HEK293 (cell line): ENCODE measurements at regions not wholly inside any gene's neighbourhood (a gene's known extent, or its start where the extent isn't known, plus 50 kb on each side); places are given as distances from the start of the nearest gene placed in this dataset.

ENCODE experiments used
- CTCF ChIA-PET: fragments of 350-600 bp; formaldehyde crosslinking; extraction: SDS; loops from one replicate; lab custom pipeline; 2021; ENCODE audit warnings: antibody characterized with exemption; lab: Yijun Ruan, JAX
- POLR2A ChIA-PET: fragments of 300-600 bp; formaldehyde crosslinking; extraction: SDS; loops from one replicate; lab custom pipeline; 2020; ENCODE audit warnings: antibody characterized with exemption, inconsistent platforms; lab: Yijun Ruan, JAX
- H3K27ac ChIP-seq: fragments of 200-500 bp; sonication (Bioruptor generic); 2 replicates; pipeline ENCODE4 v1.5.1; 2014; ENCODE audit warnings: low read depth, low read length, control low read depth, inconsistent platforms; ENCODE audit errors: extremely low read depth
- H3K36me3 ChIP-seq, 2 experiments: fragments of 200-500 bp in 1 of 2; sonication (Bioruptor generic) in 1 of 2; 1 replicate in 1 of 2; 2 replicates in 1 of 2; pipeline ENCODE4 v1.5.1; 2014 to 2017; ENCODE audit warnings: inconsistent platforms in 2 of 2, low read length in 2 of 2; ENCODE audit not compliant: control insufficient read depth in 2 of 2, insufficient read depth in 1 of 2
- H3K4me1 ChIP-seq: fragments of 200-500 bp; sonication (Bioruptor generic); 2 replicates; pipeline ENCODE4 v1.5.1; 2014; ENCODE audit warnings: mild to moderate bottlenecking, low read length, inconsistent platforms; ENCODE audit not compliant: control insufficient read depth, insufficient read depth
- H3K4me3 ChIP-seq: 2 replicates; pipeline ENCODE4 v1.5.1; 2011; ENCODE audit warnings: low read depth, mild to moderate bottlenecking, control low read depth, low read length, moderate library complexity
- H3K9me3 ChIP-seq: fragments of 200-500 bp; sonication (Bioruptor generic); 2 replicates; pipeline ENCODE4 v1.5.1; 2014; ENCODE audit warnings: low read depth, low read length, inconsistent platforms; ENCODE audit not compliant: control insufficient read depth, insufficient read depth
- FEZF1 ChIP-seq: fragments of 450-650 bp; formaldehyde crosslinking; IDR thresholded peaks from 2 replicates; pipeline ENCODE4 v1.5.1; 2016; ENCODE audit warnings: missing biosample characterization, missing genetic modification characterization
- KLF17 ChIP-seq: fragments of 450-650 bp; formaldehyde crosslinking; IDR thresholded peaks from 2 replicates; pipeline ENCODE4 v1.5.1; 2016; ENCODE audit warnings: missing biosample characterization, missing genetic modification characterization
- PBX3 ChIP-seq: sonication (generic); formaldehyde crosslinking; IDR thresholded peaks from 2 replicates; pipeline ENCODE4 v1.8.1; 2022; ENCODE audit warnings: mild to moderate bottlenecking, moderate library complexity, missing genetic modification reagents
- SCRT2 ChIP-seq: fragments of 450-650 bp; formaldehyde crosslinking; IDR thresholded peaks from 2 replicates; pipeline ENCODE4 v1.5.1; 2016; ENCODE audit warnings: missing biosample characterization, missing genetic modification characterization
- ZBTB17 ChIP-seq: fragments of 450-650 bp; formaldehyde crosslinking; IDR thresholded peaks from 2 replicates; pipeline ENCODE4 v1.5.1; 2016; ENCODE audit warnings: missing biosample characterization, missing genetic modification characterization
- ZBTB8A ChIP-seq: fragments of 450-650 bp; formaldehyde crosslinking; IDR thresholded peaks from 2 replicates; pipeline ENCODE4 v1.5.1; 2016; ENCODE audit warnings: missing biosample characterization, missing genetic modification characterization
- ZFP3 ChIP-seq: fragments of 450-650 bp; formaldehyde crosslinking; IDR thresholded peaks from 2 replicates; pipeline ENCODE4 v1.5.1; 2016; ENCODE audit warnings: low read depth, missing biosample characterization, missing genetic modification characterization
- ZNF10 ChIP-seq: fragments of 450-650 bp; formaldehyde crosslinking; IDR thresholded peaks from 2 replicates; pipeline ENCODE4 v1.5.1; 2017; ENCODE audit warnings: missing biosample characterization, missing genetic modification characterization
- ZNF174 ChIP-seq: fragments of 450-650 bp; formaldehyde crosslinking; IDR thresholded peaks from 2 replicates; pipeline ENCODE4 v1.5.0; 2017; ENCODE audit warnings: missing biosample characterization, mild to moderate bottlenecking, missing genetic modification characterization
- ZNF2 ChIP-seq: fragments of 450-650 bp; formaldehyde crosslinking; IDR thresholded peaks from 2 replicates; pipeline ENCODE4 v1.5.1; 2016; ENCODE audit warnings: missing biosample characterization, missing genetic modification characterization
- ZNF280D ChIP-seq: fragments of 450-650 bp; formaldehyde crosslinking; IDR thresholded peaks from 2 replicates; pipeline ENCODE4 v1.5.1; 2016; ENCODE audit warnings: missing biosample characterization, missing genetic modification characterization
- ZNF391 ChIP-seq: fragments of 450-650 bp; formaldehyde crosslinking; IDR thresholded peaks from 2 replicates; pipeline ENCODE4 v1.5.1; 2016; ENCODE audit warnings: low read depth, missing biosample characterization, missing genetic modification characterization, borderline replicate concordance
- ZNF501 ChIP-seq: fragments of 450-650 bp; formaldehyde crosslinking; IDR thresholded peaks from 2 replicates; pipeline ENCODE4 v1.5.1; 2016; ENCODE audit warnings: missing biosample characterization, missing genetic modification characterization
- ZNF654 ChIP-seq: fragments of 450-650 bp; formaldehyde crosslinking; IDR thresholded peaks from 2 replicates; pipeline ENCODE4 v1.5.1; 2016; ENCODE audit warnings: low read depth, missing biosample characterization, missing genetic modification characterization
- ZNF660 ChIP-seq: fragments of 450-650 bp; IDR thresholded peaks from 2 replicates; pipeline ENCODE4 v1.5.1; 2018; ENCODE audit warnings: missing biosample characterization, mild to moderate bottlenecking, missing genetic modification characterization
- ZNF777 ChIP-seq: fragments of 450-650 bp; formaldehyde crosslinking; IDR thresholded peaks from 2 replicates; pipeline ENCODE4 v1.5.1; 2017; ENCODE audit warnings: missing biosample characterization, missing genetic modification characterization, borderline replicate concordance
- ZSCAN18 ChIP-seq: fragments of 450-650 bp; formaldehyde crosslinking; IDR thresholded peaks from 2 replicates; pipeline ENCODE4 v1.5.1; 2016; ENCODE audit warnings: missing biosample characterization, missing genetic modification characterization
- ZSCAN23 ChIP-seq: fragments of 450-650 bp; formaldehyde crosslinking; IDR thresholded peaks from 2 replicates; pipeline ENCODE4 v1.5.1; 2016; ENCODE audit warnings: missing biosample characterization, missing genetic modification characterization
- ZSCAN30 ChIP-seq: fragments of 450-650 bp; IDR thresholded peaks from 2 replicates; pipeline ENCODE4 v1.5.1; 2018; ENCODE audit warnings: missing biosample characterization, mild to moderate bottlenecking, missing genetic modification characterization, moderate library complexity
- TF ChIP-seq, protein P1 (sequence below): fragments of 450-650 bp; formaldehyde crosslinking; IDR thresholded peaks from 2 replicates; pipeline ENCODE4 v1.5.1; 2016; ENCODE audit warnings: missing biosample characterization, missing genetic modification characterization
- TF ChIP-seq, protein P2 (sequence below): fragments of 450-650 bp; formaldehyde crosslinking; IDR thresholded peaks from 2 replicates; pipeline ENCODE4 v1.5.1; 2017; ENCODE audit warnings: missing biosample characterization, missing genetic modification characterization

GRCh38 chr7:25851332-25852210 lies 300.4 kb upstream of the NFE2L3 start (continued):
- TF ChIP-seq ZNF777 (no peak), ZNF174 (tag by site-specific recombination) (no peak), ZNF391 (tag by site-specific recombination) (0 out of 2 replicates have a peak, but pooled peaks have one; percentile 58), ZNF654 (tag by site-specific recombination) (peak; percentile 84), ZBTB17 (0 out of 2 replicates have a peak, but pooled peaks have one; percentile 43), ZNF660 (tag by site-specific recombination) (peak; percentile 52; the same call in 1 of the 2 replicates), ZSCAN30 (tag by site-specific recombination) (0 out of 2 replicates have a peak, but pooled peaks have one; percentile 48), ZSCAN18 (tag by site-specific recombination) (no peak), ZBTB8A (tag by site-specific recombination) (peak; percentile 20; the same call in 1 of the 2 replicates), ZNF2 (tag by site-specific recombination) (peak; percentile 65; the same call in 1 of the 2 replicates)
- TF ChIP-seq, protein P1, sequence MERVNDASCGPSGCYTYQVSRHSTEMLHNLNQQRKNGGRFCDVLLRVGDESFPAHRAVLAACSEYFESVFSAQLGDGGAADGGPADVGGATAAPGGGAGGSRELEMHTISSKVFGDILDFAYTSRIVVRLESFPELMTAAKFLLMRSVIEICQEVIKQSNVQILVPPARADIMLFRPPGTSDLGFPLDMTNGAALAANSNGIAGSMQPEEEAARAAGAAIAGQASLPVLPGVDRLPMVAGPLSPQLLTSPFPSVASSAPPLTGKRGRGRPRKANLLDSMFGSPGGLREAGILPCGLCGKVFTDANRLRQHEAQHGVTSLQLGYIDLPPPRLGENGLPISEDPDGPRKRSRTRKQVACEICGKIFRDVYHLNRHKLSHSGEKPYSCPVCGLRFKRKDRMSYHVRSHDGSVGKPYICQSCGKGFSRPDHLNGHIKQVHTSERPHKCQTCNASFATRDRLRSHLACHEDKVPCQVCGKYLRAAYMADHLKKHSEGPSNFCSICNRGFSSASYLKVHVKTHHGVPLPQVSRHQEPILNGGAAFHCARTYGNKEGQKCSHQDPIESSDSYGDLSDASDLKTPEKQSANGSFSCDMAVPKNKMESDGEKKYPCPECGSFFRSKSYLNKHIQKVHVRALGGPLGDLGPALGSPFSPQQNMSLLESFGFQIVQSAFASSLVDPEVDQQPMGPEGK (tag by site-specific recombination), result 0 out of 2 replicates have a peak, but pooled peaks have one; percentile 34
- TF ChIP-seq, protein P2, sequence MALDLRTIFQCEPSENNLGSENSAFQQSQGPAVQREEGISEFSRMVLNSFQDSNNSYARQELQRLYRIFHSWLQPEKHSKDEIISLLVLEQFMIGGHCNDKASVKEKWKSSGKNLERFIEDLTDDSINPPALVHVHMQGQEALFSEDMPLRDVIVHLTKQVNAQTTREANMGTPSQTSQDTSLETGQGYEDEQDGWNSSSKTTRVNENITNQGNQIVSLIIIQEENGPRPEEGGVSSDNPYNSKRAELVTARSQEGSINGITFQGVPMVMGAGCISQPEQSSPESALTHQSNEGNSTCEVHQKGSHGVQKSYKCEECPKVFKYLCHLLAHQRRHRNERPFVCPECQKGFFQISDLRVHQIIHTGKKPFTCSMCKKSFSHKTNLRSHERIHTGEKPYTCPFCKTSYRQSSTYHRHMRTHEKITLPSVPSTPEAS, result no peak

DNA sequence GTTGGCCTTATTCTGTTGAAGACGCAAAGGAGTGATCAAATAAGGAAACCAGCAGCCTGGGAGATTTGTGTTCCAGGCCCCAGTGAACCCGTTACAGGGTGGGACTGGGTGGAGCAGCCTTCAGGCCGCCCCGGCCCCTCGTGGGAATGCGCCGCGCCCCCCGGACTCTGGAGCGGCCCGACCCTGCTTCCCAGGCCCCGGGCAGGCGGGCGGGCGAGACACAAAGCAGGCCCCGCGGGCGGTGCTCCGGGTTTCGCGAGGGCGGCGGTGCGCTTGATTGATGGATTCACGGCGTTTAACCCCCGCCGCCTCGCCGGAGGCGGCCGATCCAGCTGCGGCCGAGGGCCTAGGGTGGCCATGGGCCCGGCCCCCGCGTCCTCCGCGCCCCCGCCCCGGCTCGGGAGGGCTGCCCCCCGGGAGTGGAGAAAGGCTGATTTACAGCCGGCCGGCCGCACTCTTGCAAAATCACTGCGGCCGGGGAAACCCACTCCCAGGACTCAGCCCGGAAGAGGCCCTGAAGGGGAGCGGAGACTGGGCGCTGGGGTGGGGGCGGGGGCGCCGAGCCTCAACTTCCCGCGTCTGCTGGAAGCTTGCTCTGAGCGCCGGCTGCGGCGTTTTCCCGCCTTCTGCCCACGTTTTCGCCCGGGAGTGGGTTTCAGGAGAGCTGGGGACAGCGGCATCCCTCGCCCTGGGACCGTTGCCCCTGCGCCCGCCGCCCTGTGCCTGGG lies 299.6 kb upstream of the NFE2L3 start:
- no peak overlapping the region for H3K27ac ChIP-seq
- H3K4me3 ChIP-seq, result no peak overlapping the region
- CTCF ChIA-PET, result interaction anchor here (0.5 to 8.5 kb wide), 35 partner anchors 9 to 1925 kb away, joined by 3 to 116 read pairs (median 3); no protein-coding TSS in a partner anchor
- H3K9me3 ChIP-seq, result no peaks in the 10 kb centered on the region
- H3K4me1 ChIP-seq, result peaks cover 11% of the 10 kb centered on the region
- no peaks in the 10 kb centered on the region for H3K36me3 ChIP-seq
- POLR2A ChIA-PET, result interaction anchor here (0.9 kb wide), 1 partner anchor 284 kb away, joined by 3 read pairs; no protein-coding TSS in a partner anchor
- TF ChIP-seq ZFP3 (tag by site-specific recombination) (no peak), KLF17 (tag by site-specific recombination) (no peak), SCRT2 (tag by site-specific recombination) (no peak), ZNF10 (tag by site-specific recombination) (no peak), ZNF280D (tag by site-specific recombination) (no peak), FEZF1 (tag by site-specific recombination) (no peak), ZSCAN23 (tag by site-specific recombination) (no peak), PBX3 (CRISPR knock-in tag) (no peak), ZNF501 (tag by site-specific recombination) (no peak)
